K562 (cell line): ENCODE measurements at regions not wholly inside any gene's neighbourhood (a gene's known extent, or its start where the extent isn't known, plus 50 kb on each side); places are given as distances from the start of the nearest gene placed in this dataset.

Experiments
- ATAC-seq: fragments of 200-7000 bp; cut with Tn5 transposase; 3 replicates; pipeline ENCODE4 v1.9.1; 2020; ENCODE audit warnings: moderate library complexity
- BruUV-seq: library from RNA; stranded (reverse); fragments of 400-500 nt; replicated peaks from 2 replicates; lab custom pipeline; 2021; lab: Mats Ljungman, UMichigan
- CTCF ChIA-PET: fragments of 300-600 bp; formaldehyde crosslinking; extraction: SDS; loops from one replicate; lab custom pipeline; 2021; ENCODE audit warnings: low intra/inter-chr PET ratio; lab: Yijun Ruan, JAX
- POLR2A ChIA-PET: fragments of 300-600, 350-650 bp; sonication (Branson Sonifier 250); formaldehyde crosslinking; extraction: SDS; loops from one replicate; lab custom pipeline; 2021; ENCODE audit warnings: antibody characterized with exemption, inconsistent platforms; lab: Yijun Ruan, JAX
- DNase-seq, 4 experiments: peaks; one replicate each; pipeline versions ENCODE4 v3.0.0 to v3.0.0-alpha.2; 2011 to 2018; ENCODE audit warnings: low spot score in 3 of 4, mixed read lengths in 3 of 4; ENCODE audit errors: extremely low read depth in 1 of 4
- FAIRE-seq: peaks from 2 replicates; lab custom pipeline; 2011; peaks lifted over from hg19 to GRCh38; lab: Jason Lieb, UNC
- H2AFZ ChIP-seq: 2 replicates; pipeline ENCODE4 v1.6.0; 2011; ENCODE audit warnings: low read depth, low read length, control low read depth, inconsistent platforms
- H3K27ac ChIP-seq: fragments of 200-600 bp; 3 replicates; pipeline ENCODE4 v1.8.0; 2011; ENCODE audit warnings: low read depth, mild to moderate bottlenecking, control low read depth, inconsistent platforms, low read length, moderate library complexity, mixed read lengths; ENCODE audit errors: extremely low read depth
- H3K27me3 ChIP-seq, 2 experiments: fragments of 300-600 bp in 1 of 2; 2 replicates in 1 of 2; 3 replicates in 1 of 2; pipeline versions ENCODE4 v1.6.0 to v1.8.0; 2011; ENCODE audit warnings: inconsistent platforms in 2 of 2, low read length in 2 of 2, mild to moderate bottlenecking in 1 of 2, mixed read lengths in 1 of 2, moderate library complexity in 1 of 2; ENCODE audit not compliant: control insufficient read depth in 2 of 2, insufficient read depth in 2 of 2
- H3K36me3 ChIP-seq: fragments of 300-600 bp; 3 replicates; pipeline ENCODE4 v1.8.0; 2011; ENCODE audit warnings: mild to moderate bottlenecking, low read length, inconsistent platforms; ENCODE audit not compliant: control insufficient read depth, insufficient read depth
- H3K4me1 ChIP-seq, 2 experiments: fragments of 200-600 bp in 1 of 2; replicated peaks in 1 of 2; 2 replicates in 1 of 2; 3 replicates in 1 of 2; pipeline versions ENCODE4 v1.5.1 to v1.8.0; 2011; ENCODE audit warnings: inconsistent platforms in 2 of 2, low read length in 2 of 2, mild to moderate bottlenecking in 1 of 2, mixed read lengths in 1 of 2, moderate library complexity in 1 of 2; ENCODE audit not compliant: control insufficient read depth in 2 of 2, insufficient read depth in 2 of 2
- H3K4me2 ChIP-seq: 2 replicates; pipeline ENCODE4 v1.6.1; 2011; ENCODE audit warnings: low read length, control low read depth, inconsistent platforms, mixed read lengths; ENCODE audit not compliant: insufficient read depth
- H3K4me3 ChIP-seq: fragments of 200-600 bp; sonication (generic), shearing (Covaris generic); 2 replicates; pipeline ENCODE4 v1.5.1; 2016; ENCODE audit warnings: control low read depth, inconsistent platforms
- H3K79me2 ChIP-seq: fragments of 200-600 bp; 3 replicates; pipeline ENCODE4 v1.8.0; 2011; ENCODE audit warnings: low read length, inconsistent platforms; ENCODE audit not compliant: control insufficient read depth, insufficient read depth
- H3K9ac ChIP-seq, 2 experiments: 2 replicates each; pipeline versions ENCODE4 v1.6.0 to v1.6.1; 2011; ENCODE audit warnings: low read depth in 2 of 2, low read length in 2 of 2, control low read depth in 1 of 2, inconsistent platforms in 1 of 2, mild to moderate bottlenecking in 1 of 2, mixed read lengths in 1 of 2; ENCODE audit not compliant: insufficient read depth in 1 of 2
- H3K9me1 ChIP-seq: one replicate; pipeline ENCODE4 v1.6.0; 2011; ENCODE audit warnings: inconsistent platforms, mild to moderate bottlenecking, low read length, moderate library complexity; ENCODE audit not compliant: control insufficient read depth, insufficient read depth
- H3K9me3 ChIP-seq: replicated peaks from 2 replicates; pipeline ENCODE4 v1.5.1; 2011; ENCODE audit warnings: low read depth, low read length, inconsistent platforms; ENCODE audit not compliant: control insufficient read depth, insufficient read depth
- H4K20me1 ChIP-seq: replicated peaks from 2 replicates; pipeline ENCODE4 v1.6.1; 2011; ENCODE audit warnings: low read length, inconsistent platforms, mixed read lengths; ENCODE audit not compliant: control insufficient read depth, insufficient read depth
- HDAC8 ChIP-seq: fragments of 450-650 bp; IDR thresholded peaks from 2 replicates; pipeline ENCODE4 v1.6.1; 2016; ENCODE audit warnings: mild to moderate bottlenecking, missing genetic modification characterization, moderate library complexity, missing compliant biosample characterization
- IRF2 ChIP-seq: sonication (generic); formaldehyde crosslinking; IDR thresholded peaks from 2 replicates; pipeline ENCODE4 v1.8.1; 2022; ENCODE audit warnings: mild to moderate bottlenecking, missing genetic modification reagents
- JUN ChIP-seq, 2 experiments: sonication (generic) in 1 of 2; formaldehyde crosslinking in 1 of 2; IDR thresholded peaks; 2 replicates each; pipeline versions ENCODE4 v1.6.1 to v1.8.0; 2012 to 2022; ENCODE audit warnings: borderline replicate concordance in 2 of 2, mild to moderate bottlenecking in 2 of 2, improper control_type of control experiment in 1 of 2, low read depth in 1 of 2, low read length in 1 of 2, missing genetic modification reagents in 1 of 2
- KDM5B ChIP-seq: fragments of 200-600 bp; sonication (generic); IDR thresholded peaks from 2 replicates; pipeline ENCODE4 v1.6.1; 2012; ENCODE audit warnings: low read depth, mild to moderate bottlenecking, moderate library complexity, low read length, control low read depth, inconsistent platforms; ENCODE audit not compliant: insufficient replicate concordance
- MECOM ChIP-seq: fragments of 250-450 bp; sonication (Bioruptor Pico); IDR thresholded peaks from 2 replicates; pipeline ENCODE4 v1.8.0; 2022; ENCODE audit warnings: inconsistent platforms
- PML ChIP-seq: IDR thresholded peaks from 2 replicates; pipeline ENCODE4 v1.6.1; 2012; ENCODE audit warnings: low read length, inconsistent platforms
- TCFL5 ChIP-seq: fragments of 250-450 bp; sonication (Bioruptor Pico); conservative IDR thresholded peaks from 2 replicates; pipeline ENCODE4 v1.6.1; 2021; ENCODE audit warnings: mild to moderate bottlenecking, moderate library complexity, matching md5 sums
- ZNF124 ChIP-seq: sonication (generic); formaldehyde crosslinking; IDR thresholded peaks from 2 replicates; pipeline ENCODE4 v1.8.1; 2022; ENCODE audit warnings: missing genetic modification reagents
- ZNF311 ChIP-seq: fragments of 250-450 bp; sonication (Bioruptor Pico); IDR thresholded peaks from 2 replicates; pipeline ENCODE4 v1.4.0; 2020; ENCODE audit warnings: mild to moderate bottlenecking, moderate library complexity
- in situ Hi-C: fragments of 300-500 bp; cut with MboI; formaldehyde crosslinking; loops from 4 replicates; pipeline ENCODE4 v1.15.0; 2018; ENCODE audit warnings: inconsistent platforms, mixed read lengths
- intact Hi-C: fragments of 100-400 bp; cut with micrococcal nuclease; formaldehyde crosslinking; loops from 2 replicates; pipeline ENCODE4 v1.14.2; 2022
- TF ChIP-seq, protein P1 (sequence below): IDR thresholded peaks from 3 replicates; pipeline ENCODE4 v1.6.1; 2011; ENCODE audit warnings: borderline replicate concordance, mild to moderate bottlenecking; ENCODE audit not compliant: insufficient read length, insufficient read depth

DNA sequence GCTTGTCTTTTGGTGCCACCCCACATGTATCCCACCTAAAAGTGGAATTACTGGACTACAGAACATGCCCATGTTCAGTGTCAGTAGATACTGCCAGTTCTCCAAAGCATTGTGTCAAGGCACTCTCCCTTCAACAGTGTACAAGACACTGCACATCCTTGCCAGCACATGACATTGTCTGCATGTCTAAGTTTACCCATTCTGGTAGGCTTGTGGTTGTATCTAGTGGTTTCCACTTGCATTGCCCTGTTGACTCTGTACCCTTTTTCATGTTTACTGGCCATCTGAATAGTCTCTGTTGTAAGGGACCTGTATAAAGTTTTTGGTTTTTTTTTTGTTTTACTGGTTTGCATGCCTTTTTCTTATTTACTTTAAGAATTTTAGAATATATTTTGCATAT lies 222.4 kb upstream of the CNR1 start (continued):
- no peak for TF ChIP-seq ZNF124 (CRISPR knock-in tag)
- no peak for TF ChIP-seq IRF2
- no peak for TF ChIP-seq PML
- no peak for TF ChIP-seq MECOM (CRISPR knock-in tag)
- TF ChIP-seq KDM5B, result no peak
- TF ChIP-seq HDAC8 (tag), result no peak
- TF ChIP-seq JUN (IDR thresholded peaks at IDR 0.05; ENCODE audit: borderline replicate concordance, low read depth, low read length), result no peak
- TF ChIP-seq JUN (CRISPR knock-in tag; IDR thresholded peaks at IDR 0.05; ENCODE audit: borderline replicate concordance), result no peak
- TF ChIP-seq TCFL5 (CRISPR knock-in tag), result no peak

DNA sequence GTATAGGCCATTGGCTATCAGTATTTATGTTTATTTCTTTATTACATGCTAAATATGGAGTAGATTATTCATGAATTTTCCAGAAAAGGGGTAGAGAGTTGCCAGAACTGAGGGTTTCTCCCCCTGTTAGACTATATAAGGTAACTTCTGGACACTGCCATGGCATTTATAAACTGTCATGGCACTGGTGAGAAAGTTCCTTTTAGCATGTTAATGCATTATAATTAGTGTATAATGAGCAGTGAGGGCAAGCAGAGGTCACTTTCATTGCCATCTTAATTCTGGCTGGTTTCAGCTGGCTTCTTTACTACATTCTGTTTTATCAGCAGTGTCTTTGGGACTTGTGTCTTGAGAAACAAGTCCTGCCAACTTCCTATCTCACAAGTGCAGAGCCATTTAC lies 220.0 kb upstream of the CNR1 start:
- ATAC-seq (no peak), DNase-seq (no peak), FAIRE-seq (no peak)
- H2AFZ ChIP-seq, result no peak overlapping the region
- no peaks in the 10 kb centered on the region for H3K9me3 ChIP-seq
- H3K27ac ChIP-seq, result no peak overlapping the region
- no peak overlapping the region for H3K4me3 ChIP-seq
- no peaks in the 10 kb centered on the region; the same call in 1 of the 2 replicates for H4K20me1 ChIP-seq
- H3K9me1 ChIP-seq, result no peaks in the 10 kb centered on the region
- H3K9ac ChIP-seq, result no peak overlapping the region
- ChIA-PET POLR2A (interaction anchor here (0.7 kb wide), 1 partner anchor 587 kb away, joined by 3 read pairs; no protein-coding TSS in a partner anchor), CTCF (no interaction called here)
- peaks cover 0 to 4% of the 10 kb centered on the region in 2 experiments; a peak in 3 of 5 replicates for H3K4me1 ChIP-seq
- BruUV-seq, result no TSS peak
- no peak overlapping the region; the same call in 1 of the 2 replicates for H3K4me2 ChIP-seq
- in situ Hi-C loops, result no loop called here
- H3K36me3 ChIP-seq, result no peaks in the 10 kb centered on the region
- no peak for TF ChIP-seq ZNF311 (CRISPR knock-in tag)
- TF ChIP-seq, protein P1, sequence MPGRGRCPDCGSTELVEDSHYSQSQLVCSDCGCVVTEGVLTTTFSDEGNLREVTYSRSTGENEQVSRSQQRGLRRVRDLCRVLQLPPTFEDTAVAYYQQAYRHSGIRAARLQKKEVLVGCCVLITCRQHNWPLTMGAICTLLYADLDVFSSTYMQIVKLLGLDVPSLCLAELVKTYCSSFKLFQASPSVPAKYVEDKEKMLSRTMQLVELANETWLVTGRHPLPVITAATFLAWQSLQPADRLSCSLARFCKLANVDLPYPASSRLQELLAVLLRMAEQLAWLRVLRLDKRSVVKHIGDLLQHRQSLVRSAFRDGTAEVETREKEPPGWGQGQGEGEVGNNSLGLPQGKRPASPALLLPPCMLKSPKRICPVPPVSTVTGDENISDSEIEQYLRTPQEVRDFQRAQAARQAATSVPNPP, result no peak
- intact Hi-C loops, result no loop called here
- no peaks in the 10 kb centered on the region for H3K27me3 ChIP-seq
- no peaks in the 10 kb centered on the region; the same call in none of the 3 replicates for H3K79me2 ChIP-seq
